Prostate gland (tissue), 2 donors: ENCODE measurements at regions not wholly inside any gene's neighbourhood (a gene's known extent, or its start where the extent isn't known, plus 50 kb on each side); places are given as distances from the start of the nearest gene placed in this dataset.

Experiments
- POLR2A ChIP-seq: fragments of 450-650 bp; IDR thresholded peaks from one replicate; pipeline ENCODE4 v1.6.1; 2016; ENCODE audit warnings: antibody characterized with exemption, mild to moderate bottlenecking
- POLR2AphosphoS5 ChIP-seq: sonication (generic); formaldehyde crosslinking; IDR thresholded peaks from one replicate; pipeline ENCODE4 v1.6.1; 2017; ENCODE audit warnings: antibody characterized with exemption
- TF ChIP-seq, protein P1 (sequence below), 4 experiments: fragments of 200-600 bp in 2 of 4; fragments of 450-650 bp in 2 of 4; sonication (generic) in 2 of 4; IDR thresholded peaks; 1 replicate in 3 of 4; 2 replicates in 1 of 4; pipeline ENCODE4 v1.5.1; 2016 to 2019; ENCODE audit warnings: antibody characterized with exemption in 4 of 4, mild to moderate bottlenecking in 2 of 4, moderate library complexity in 2 of 4

DNA sequence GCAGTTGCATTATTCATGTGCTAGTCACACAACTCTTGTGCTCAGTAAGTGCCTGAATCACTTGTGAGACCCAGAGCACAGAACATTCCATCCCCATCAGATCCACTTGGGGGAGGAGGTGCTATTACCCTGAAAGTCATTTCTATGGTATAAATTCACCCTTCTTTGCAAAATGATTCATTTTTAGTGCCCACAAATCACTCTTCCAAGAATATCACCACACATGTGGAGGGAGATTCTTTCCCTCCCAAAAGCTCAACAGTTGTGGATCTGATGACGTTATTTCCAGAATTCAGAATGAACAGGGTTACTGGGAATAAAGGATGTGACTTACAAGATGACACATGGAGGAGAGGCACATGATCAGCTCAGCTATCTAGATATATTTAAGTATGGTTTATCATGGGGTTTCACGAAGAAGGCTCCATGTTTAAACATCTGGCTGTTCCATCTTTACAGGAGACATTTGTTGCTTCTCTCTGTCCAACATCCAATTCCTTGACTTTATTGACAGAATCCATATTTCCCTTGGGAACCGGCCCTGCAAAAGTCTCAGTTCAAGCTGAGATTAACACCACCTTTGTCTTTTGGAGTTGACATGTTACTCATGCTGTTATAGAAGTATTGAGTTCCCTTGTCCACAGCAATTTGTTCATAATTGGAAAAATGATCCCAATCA lies 214.2 kb upstream of the PROK2 start:
- TF ChIP-seq, protein P1, sequence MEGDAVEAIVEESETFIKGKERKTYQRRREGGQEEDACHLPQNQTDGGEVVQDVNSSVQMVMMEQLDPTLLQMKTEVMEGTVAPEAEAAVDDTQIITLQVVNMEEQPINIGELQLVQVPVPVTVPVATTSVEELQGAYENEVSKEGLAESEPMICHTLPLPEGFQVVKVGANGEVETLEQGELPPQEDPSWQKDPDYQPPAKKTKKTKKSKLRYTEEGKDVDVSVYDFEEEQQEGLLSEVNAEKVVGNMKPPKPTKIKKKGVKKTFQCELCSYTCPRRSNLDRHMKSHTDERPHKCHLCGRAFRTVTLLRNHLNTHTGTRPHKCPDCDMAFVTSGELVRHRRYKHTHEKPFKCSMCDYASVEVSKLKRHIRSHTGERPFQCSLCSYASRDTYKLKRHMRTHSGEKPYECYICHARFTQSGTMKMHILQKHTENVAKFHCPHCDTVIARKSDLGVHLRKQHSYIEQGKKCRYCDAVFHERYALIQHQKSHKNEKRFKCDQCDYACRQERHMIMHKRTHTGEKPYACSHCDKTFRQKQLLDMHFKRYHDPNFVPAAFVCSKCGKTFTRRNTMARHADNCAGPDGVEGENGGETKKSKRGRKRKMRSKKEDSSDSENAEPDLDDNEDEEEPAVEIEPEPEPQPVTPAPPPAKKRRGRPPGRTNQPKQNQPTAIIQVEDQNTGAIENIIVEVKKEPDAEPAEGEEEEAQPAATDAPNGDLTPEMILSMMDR (IDR thresholded peaks at IDR 0.05): no peak
- no peak for TF ChIP-seq POLR2A
- TF ChIP-seq POLR2AphosphoS5: no peak
